ENCODE measurements at regions not wholly inside any gene's neighbourhood (a gene's known extent, or its start where the extent isn't known, plus 50 kb on each side); places are given as distances from the start of the nearest gene placed in this dataset.

- dilution Hi-C loops (cut with MboI; ENCODE audit: extremely low pct_ligation_motif_present, low sequenced_read_pairs): no loop called here
- ChIA-PET POLR2A (no interaction called here), CTCF (no interaction called here)
- Histone ChIP-seq H3K36me3 (ENCODE audit: control insufficient read depth in 2 of 2, extremely low read depth in 1 of 2, insufficient read depth in 2 of 2, low read length in 2 of 2) (no peaks in the 10 kb centered on the region), H3K9me3 (replicated peaks; ENCODE audit: control insufficient read depth, insufficient read depth, low read length) (no peaks in the 10 kb centered on the region), H3K4me3 (replicated peaks in 1 of 3; ENCODE audit: insufficient read depth in 1 of 3, low read depth in 1 of 3, low read length in 3 of 3) (no peak overlapping the region), H3K79me2 (ENCODE audit: control insufficient read depth, insufficient read depth, low read length) (no peaks in the 10 kb centered on the region), H2AFZ (ENCODE audit: low read depth, low read length) (no peak overlapping the region), H4K20me1 (replicated peaks; ENCODE audit: control insufficient read depth, extremely low read depth, insufficient read depth, low read length) (no peaks in the 10 kb centered on the region), H3K27ac (ENCODE audit: insufficient read depth, low read depth, low read length) (no peak overlapping the region), H3K4me1 (ENCODE audit: control insufficient read depth, extremely low read depth, insufficient read depth, low read length) (no peaks in the 10 kb centered on the region), H3K9me1 (replicated peaks; ENCODE audit: control insufficient read depth, extremely low read depth, insufficient read depth, low read length) (no peaks in the 10 kb centered on the region), H3K27me3 (ENCODE audit: control insufficient read depth in 2 of 2, insufficient read depth in 2 of 2, low read length in 2 of 2) (no peaks in the 10 kb centered on the region), H3K9ac (replicated peaks; ENCODE audit: extremely low read depth, insufficient read depth, low read length) (no peak overlapping the region), H3K4me2 (ENCODE audit: insufficient read depth, low read length) (no peak overlapping the region)
- BruUV-seq (replicated peaks): no TSS peak
- intact Hi-C loops (cut with micrococcal nuclease): no loop called here
- TF ChIP-seq MYC (IDR thresholded peaks at IDR 0.05; ENCODE audit: low read depth, low read length): no peak
- TF ChIP-seq JUN (IDR thresholded peaks at IDR 0.05; ENCODE audit: borderline replicate concordance, insufficient read depth, insufficient read length, low read depth): no peak
- no peak for TF ChIP-seq FOS (IDR thresholded peaks at IDR 0.05; ENCODE audit: borderline replicate concordance, insufficient read depth, low read length)
- DNase-seq (ENCODE audit: low read depth, low spot score) (no peak), FAIRE-seq (no peak)
Measured at GRCh38 chr14:84922370-84922769, 607.6 kb upstream of the FLRT2 start.

GRCh38 chr14:84926656-84927055 is 603.3 kb upstream of the FLRT2 start:
- dilution Hi-C loops (cut with MboI; ENCODE audit: extremely low pct_ligation_motif_present, low sequenced_read_pairs): no loop called here
- no peaks in the 10 kb centered on the region for H3K9me1 ChIP-seq (replicated peaks; ENCODE audit: control insufficient read depth, extremely low read depth, insufficient read depth, low read length)
- DNase-seq (ENCODE audit: low read depth, low spot score) (no peak), FAIRE-seq (no peak)
- H3K36me3 ChIP-seq (ENCODE audit: control insufficient read depth in 2 of 2, extremely low read depth in 1 of 2, insufficient read depth in 2 of 2, low read length in 2 of 2): no peaks in the 10 kb centered on the region
- intact Hi-C loops (cut with micrococcal nuclease): no loop called here
- no peaks in the 10 kb centered on the region for H3K4me1 ChIP-seq (ENCODE audit: control insufficient read depth, extremely low read depth, insufficient read depth, low read length)
- BruUV-seq (replicated peaks): no TSS peak
- no peak overlapping the region for H3K27ac ChIP-seq (ENCODE audit: insufficient read depth, low read depth, low read length)
- TF ChIP-seq, protein P1, sequence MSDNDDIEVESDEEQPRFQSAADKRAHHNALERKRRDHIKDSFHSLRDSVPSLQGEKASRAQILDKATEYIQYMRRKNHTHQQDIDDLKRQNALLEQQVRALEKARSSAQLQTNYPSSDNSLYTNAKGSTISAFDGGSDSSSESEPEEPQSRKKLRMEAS (IDR thresholded peaks at IDR 0.05; ENCODE audit: insufficient read depth, insufficient read length): no peak
- TF ChIP-seq JUN (IDR thresholded peaks at IDR 0.05; ENCODE audit: borderline replicate concordance, insufficient read depth, insufficient read length, low read depth): no peak
- no peak for TF ChIP-seq EZH2 (IDR thresholded peaks at IDR 0.05; ENCODE audit: borderline replicate concordance, low read depth, low read length, severe bottlenecking)
- TF ChIP-seq POLR2AphosphoS5 (IDR thresholded peaks at IDR 0.05; ENCODE audit: insufficient read depth, low read depth, low read length): no peak
- TF ChIP-seq MYC (IDR thresholded peaks at IDR 0.05; ENCODE audit: low read depth, low read length): no peak
- TF ChIP-seq, protein P2, sequence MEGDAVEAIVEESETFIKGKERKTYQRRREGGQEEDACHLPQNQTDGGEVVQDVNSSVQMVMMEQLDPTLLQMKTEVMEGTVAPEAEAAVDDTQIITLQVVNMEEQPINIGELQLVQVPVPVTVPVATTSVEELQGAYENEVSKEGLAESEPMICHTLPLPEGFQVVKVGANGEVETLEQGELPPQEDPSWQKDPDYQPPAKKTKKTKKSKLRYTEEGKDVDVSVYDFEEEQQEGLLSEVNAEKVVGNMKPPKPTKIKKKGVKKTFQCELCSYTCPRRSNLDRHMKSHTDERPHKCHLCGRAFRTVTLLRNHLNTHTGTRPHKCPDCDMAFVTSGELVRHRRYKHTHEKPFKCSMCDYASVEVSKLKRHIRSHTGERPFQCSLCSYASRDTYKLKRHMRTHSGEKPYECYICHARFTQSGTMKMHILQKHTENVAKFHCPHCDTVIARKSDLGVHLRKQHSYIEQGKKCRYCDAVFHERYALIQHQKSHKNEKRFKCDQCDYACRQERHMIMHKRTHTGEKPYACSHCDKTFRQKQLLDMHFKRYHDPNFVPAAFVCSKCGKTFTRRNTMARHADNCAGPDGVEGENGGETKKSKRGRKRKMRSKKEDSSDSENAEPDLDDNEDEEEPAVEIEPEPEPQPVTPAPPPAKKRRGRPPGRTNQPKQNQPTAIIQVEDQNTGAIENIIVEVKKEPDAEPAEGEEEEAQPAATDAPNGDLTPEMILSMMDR (IDR thresholded peaks at IDR 0.05; ENCODE audit: extremely low read depth in 1 of 2, insufficient read depth in 1 of 2, low read depth in 1 of 2, low read length in 2 of 2): no peak
- TF ChIP-seq FOS (IDR thresholded peaks at IDR 0.05; ENCODE audit: borderline replicate concordance, insufficient read depth, low read length): no peak
- no peak for TF ChIP-seq POLR2A (IDR thresholded peaks at IDR 0.05; ENCODE audit: low read depth, low read length)
- no peak for TF ChIP-seq GATA2 (IDR thresholded peaks at IDR 0.05; ENCODE audit: insufficient read depth, insufficient read length, low read depth, low read length)
- no peak overlapping the region for H2AFZ ChIP-seq (ENCODE audit: low read depth, low read length)
- H3K4me3 ChIP-seq (replicated peaks in 1 of 3; ENCODE audit: insufficient read depth in 1 of 3, low read depth in 1 of 3, low read length in 3 of 3): no peak overlapping the region
- H3K9ac ChIP-seq (replicated peaks; ENCODE audit: extremely low read depth, insufficient read depth, low read length): no peak overlapping the region
- H4K20me1 ChIP-seq (replicated peaks; ENCODE audit: control insufficient read depth, extremely low read depth, insufficient read depth, low read length): no peaks in the 10 kb centered on the region
- no peaks in the 10 kb centered on the region for H3K9me3 ChIP-seq (replicated peaks; ENCODE audit: control insufficient read depth, insufficient read depth, low read length)
- H3K4me2 ChIP-seq (ENCODE audit: insufficient read depth, low read length): no peak overlapping the region
- ChIA-PET CTCF (no interaction called here), POLR2A (no interaction called here)
- no peaks in the 10 kb centered on the region for H3K27me3 ChIP-seq (ENCODE audit: control insufficient read depth in 2 of 2, insufficient read depth in 2 of 2, low read length in 2 of 2)
- H3K79me2 ChIP-seq (ENCODE audit: control insufficient read depth, insufficient read depth, low read length): no peaks in the 10 kb centered on the region
